Pancreas (tissue), 10 donors: ENCODE measurements at regions not wholly inside any gene's neighbourhood (a gene's known extent, or its start where the extent isn't known, plus 50 kb on each side); places are given as distances from the start of the nearest gene placed in this dataset.

Experiments
- ATAC-seq, 4 donors: fragments of 200-7000 bp; cut with Tn5 transposase; one replicate each; pipeline versions ENCODE4 v1.8.0 to v1.9.1; 2020; ENCODE audit warnings: mild to moderate bottlenecking in 4 of 4, moderate library complexity in 4 of 4
- DNase-seq, 6 donors: peaks; one replicate each; pipeline ENCODE4 v3.0.0-alpha.2; 2020
- FAIRE-seq: peaks from 2 replicates; lab custom pipeline; 2012; peaks lifted over from hg19 to GRCh38; lab: Jason Lieb, UNC
- H3K27ac ChIP-seq, 4 donors: fragments of 200-600 bp; sonication (generic); 1 replicate in 3 of 4; 2 replicates in 1 of 4; pipeline versions ENCODE4 v1.5.0 to v1.8.0; 2020
- H3K27me3 ChIP-seq, 4 donors: fragments of 200-600 bp; one replicate each; pipeline ENCODE4 v1.8.0; 2021
- H3K36me3 ChIP-seq, 3 donors: fragments of 200-600 bp; sonication (generic) in 1 of 3; one replicate each; pipeline versions ENCODE4 v1.5.0 to v1.8.0; 2020 to 2021
- H3K4me1 ChIP-seq, 3 donors: fragments of 200-600 bp; one replicate each; pipeline ENCODE4 v1.8.0; 2021
- H3K4me3 ChIP-seq, 4 donors: fragments of 200-600 bp; sonication (generic) in 2 of 4; one replicate each; pipeline versions ENCODE4 v1.5.0 to v1.8.0; 2020 to 2021
- H3K9me3 ChIP-seq, 4 donors: fragments of 200-600 bp; one replicate each; pipeline ENCODE4 v1.8.0; 2021
- WGBS, 2 donors: extraction: QIAGEN DNeasy Blood & Tissue Kit; methylation state at CpG; one replicate each; pipeline ENCODE4 v1.1.7; 2013; 5-methylcytosine and 5-hydroxymethylcytosine counted together
- intact Hi-C, 3 donors: fragments of 100-400 bp; cut with DNase I; formaldehyde crosslinking; loops; one replicate each; pipeline versions ENCODE4 v1.11.1 to v1.14.2; 2022
- TF ChIP-seq, protein P1 (sequence below), 4 donors: fragments of 200-600 bp; sonication (generic) in 3 of 4; IDR thresholded peaks; one replicate each; pipeline versions ENCODE4 v1.5.0 to v1.8.0; 2021; ENCODE audit warnings: antibody characterized with exemption in 4 of 4
- donor health status: healthy with polysubstance abuse.
- donor health status: DM: no; HTN: no; CAD: no; lungs with moderate emphysema.
- donor health status: DM: no; HTN: no; CAD: no.
- donor health status: control.
- donor health status: control.
- donor health status: Bipolar disorder and iron deficiency.
- donor health status: DM: yes; HTN: yes; CAD: no.
- donor health status: DM: no; HTN: no; CAD: no.
- donor health status: DM: no; HTN: no; CAD: no.
- donor health status: DM: yes; HTN: yes; CAD: no.

DNA sequence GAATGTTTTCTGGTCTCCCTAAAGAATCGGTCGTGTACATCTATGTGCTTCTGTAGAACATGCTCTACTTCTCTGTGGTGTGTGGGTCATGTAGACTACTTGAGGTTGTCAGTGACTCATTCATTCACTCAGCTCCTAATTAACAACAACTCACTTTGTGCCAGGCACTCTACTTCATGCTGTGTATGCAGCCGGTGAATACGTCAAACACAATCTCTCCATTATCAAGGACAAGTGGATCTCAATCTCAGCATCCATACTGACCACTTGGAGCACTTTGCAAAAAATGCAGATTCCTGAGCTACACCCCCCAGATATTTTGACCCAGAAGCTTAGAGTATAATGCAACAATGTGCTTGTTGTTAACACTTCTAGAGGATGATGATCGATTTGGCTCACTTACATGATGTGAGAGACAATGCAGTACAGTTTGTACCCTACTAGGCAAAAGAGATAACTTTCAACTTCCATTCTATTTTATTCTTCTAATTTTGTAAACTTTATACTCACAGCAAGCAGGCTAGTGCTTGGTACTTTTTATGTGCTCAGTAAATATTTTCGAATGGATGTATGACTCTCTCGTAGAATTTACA lies 508.6 kb upstream of the ADAMTS5 start:
- 73 to 88% methylated on average over 7 of the region's 7 CpGs for WGBS, 2 donors
- Histone ChIP-seq H3K4me1 (peaks cover 0 to 3% (median 0%) of the 10 kb centered on the region in 3 donors), H3K36me3 (no peaks in the 10 kb centered on the region), H3K27me3 (no peaks in the 10 kb centered on the region), H3K27ac (no peak overlapping the region), H3K4me3 (no peak overlapping the region), H3K9me3 (no peaks in the 10 kb centered on the region)
- intact Hi-C loops = no loop called here
- ATAC-seq = no peak
- DNase-seq = no peak
- FAIRE-seq = no peak
- TF ChIP-seq, protein P1, sequence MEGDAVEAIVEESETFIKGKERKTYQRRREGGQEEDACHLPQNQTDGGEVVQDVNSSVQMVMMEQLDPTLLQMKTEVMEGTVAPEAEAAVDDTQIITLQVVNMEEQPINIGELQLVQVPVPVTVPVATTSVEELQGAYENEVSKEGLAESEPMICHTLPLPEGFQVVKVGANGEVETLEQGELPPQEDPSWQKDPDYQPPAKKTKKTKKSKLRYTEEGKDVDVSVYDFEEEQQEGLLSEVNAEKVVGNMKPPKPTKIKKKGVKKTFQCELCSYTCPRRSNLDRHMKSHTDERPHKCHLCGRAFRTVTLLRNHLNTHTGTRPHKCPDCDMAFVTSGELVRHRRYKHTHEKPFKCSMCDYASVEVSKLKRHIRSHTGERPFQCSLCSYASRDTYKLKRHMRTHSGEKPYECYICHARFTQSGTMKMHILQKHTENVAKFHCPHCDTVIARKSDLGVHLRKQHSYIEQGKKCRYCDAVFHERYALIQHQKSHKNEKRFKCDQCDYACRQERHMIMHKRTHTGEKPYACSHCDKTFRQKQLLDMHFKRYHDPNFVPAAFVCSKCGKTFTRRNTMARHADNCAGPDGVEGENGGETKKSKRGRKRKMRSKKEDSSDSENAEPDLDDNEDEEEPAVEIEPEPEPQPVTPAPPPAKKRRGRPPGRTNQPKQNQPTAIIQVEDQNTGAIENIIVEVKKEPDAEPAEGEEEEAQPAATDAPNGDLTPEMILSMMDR (IDR thresholded peaks at IDR 0.05) = no peak

DNA sequence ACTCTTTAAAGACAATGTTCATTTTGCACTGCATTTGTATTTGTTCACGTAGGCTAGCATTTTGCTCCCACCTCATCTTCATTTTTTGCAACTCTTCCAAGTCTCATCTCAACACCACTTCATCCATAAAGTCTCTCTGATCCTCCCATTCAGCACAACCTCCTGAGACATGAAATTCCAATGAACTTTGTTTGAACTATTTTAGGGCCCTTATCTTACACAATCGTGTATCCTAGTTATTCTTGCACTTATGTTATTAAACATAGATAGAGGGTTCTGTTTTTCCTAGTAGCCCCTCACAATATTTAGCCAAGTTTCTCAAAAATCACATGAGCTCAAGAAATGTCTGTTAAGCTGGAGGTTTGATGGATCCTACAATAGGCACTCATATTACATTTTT lies 500.5 kb upstream of the ADAMTS5 start:
- Histone ChIP-seq H3K27me3 (no peaks in the 10 kb centered on the region), H3K36me3 (no peaks in the 10 kb centered on the region), H3K27ac (no peak overlapping the region), H3K4me3 (no peak overlapping the region), H3K4me1 (no peaks in the 10 kb centered on the region), H3K9me3 (no peaks in the 10 kb centered on the region)
- DNase-seq (no peak), ATAC-seq (no peak), FAIRE-seq (no peak)
- TF ChIP-seq, protein P1 (IDR thresholded peaks at IDR 0.05) = no peak
- WGBS, 2 donors = 52 to 56% methylated on average over 2 of the region's 2 CpGs
- intact Hi-C loops = no loop called here

DNA sequence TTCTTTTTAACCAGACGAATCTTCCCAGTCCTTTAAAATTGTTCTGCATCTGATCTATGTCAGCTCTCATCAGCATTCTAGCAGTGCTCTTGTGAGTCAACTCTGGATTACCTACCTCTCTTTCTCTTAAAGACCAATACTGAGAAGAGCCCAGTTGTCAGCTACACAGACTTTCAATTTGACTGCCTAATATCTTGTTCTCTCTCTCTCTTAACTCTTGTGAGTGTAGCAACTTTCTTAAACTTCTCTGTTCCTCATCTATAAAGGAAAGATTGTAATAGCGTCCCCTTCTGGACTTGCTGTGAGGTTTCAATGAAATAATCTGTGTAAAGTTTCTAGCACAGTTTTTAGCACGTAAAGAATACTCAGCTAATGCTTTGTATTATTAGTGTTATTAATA lies 499.3 kb upstream of the ADAMTS5 start:
- no peaks in the 10 kb centered on the region for H3K36me3 ChIP-seq
- TF ChIP-seq, protein P1 (IDR thresholded peaks at IDR 0.05) = no peak
- WGBS, 2 donors = 65 to 75% methylated on average over 3 of the region's 3 CpGs
- no peaks in the 10 kb centered on the region for H3K4me1 ChIP-seq
- intact Hi-C loops = no loop called here
- ATAC-seq = no peak
- no peak overlapping the region for H3K27ac ChIP-seq
- H3K9me3 ChIP-seq = no peaks in the 10 kb centered on the region
- FAIRE-seq = no peak
- H3K27me3 ChIP-seq = no peaks in the 10 kb centered on the region
- H3K4me3 ChIP-seq = no peak overlapping the region
- no peak for DNase-seq

DNA sequence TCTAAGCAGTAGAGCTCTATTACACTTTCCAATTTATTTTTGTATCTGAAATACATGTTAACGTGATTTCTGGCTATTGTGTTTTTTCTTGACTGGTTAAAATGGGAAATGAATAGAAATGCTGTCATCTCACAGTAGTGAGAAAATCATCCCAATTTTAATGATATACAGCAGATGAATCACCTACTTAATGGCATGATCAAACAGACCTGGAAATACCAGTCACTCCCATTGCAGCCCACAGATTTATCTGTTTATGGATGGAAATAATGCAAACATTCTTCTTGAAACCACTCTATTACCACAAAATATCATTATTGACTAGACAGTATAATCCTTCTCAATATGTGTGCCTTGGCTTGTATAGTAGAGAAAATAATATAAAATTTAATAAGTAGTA lies 497.8 kb upstream of the ADAMTS5 start:
- intact Hi-C loops = no loop called here
- no peak for ATAC-seq
- Histone ChIP-seq H3K9me3 (no peaks in the 10 kb centered on the region), H3K4me3 (no peak overlapping the region), H3K27me3 (no peaks in the 10 kb centered on the region), H3K27ac (no peak overlapping the region), H3K36me3 (no peaks in the 10 kb centered on the region), H3K4me1 (no peaks in the 10 kb centered on the region)
- no peak for FAIRE-seq
- TF ChIP-seq, protein P1 (IDR thresholded peaks at IDR 0.05) = no peak
- 80 to 90% methylated on average over 1 of the region's 1 CpG for WGBS, 2 donors
- DNase-seq = no peak

DNA sequence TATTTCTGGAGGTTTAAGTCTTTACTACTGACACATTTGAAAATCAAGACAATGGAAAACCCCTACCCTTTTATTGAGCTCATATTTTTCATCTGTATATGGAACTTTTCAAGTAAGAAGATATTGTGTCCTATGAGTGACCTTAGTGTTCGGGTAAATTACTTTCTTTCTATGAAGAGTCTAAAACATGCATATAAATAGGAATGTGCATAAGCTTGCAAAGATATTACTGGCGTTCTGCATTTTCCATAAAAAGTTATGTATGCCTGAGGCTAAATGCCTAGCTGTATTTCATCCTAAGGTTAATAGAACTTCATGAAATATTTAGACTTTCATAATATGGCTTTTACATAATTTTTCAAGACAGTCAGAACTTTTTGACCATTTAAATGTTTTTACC lies 495.8 kb upstream of the ADAMTS5 start:
- Histone ChIP-seq H3K27ac (no peak overlapping the region), H3K9me3 (no peaks in the 10 kb centered on the region), H3K36me3 (no peaks in the 10 kb centered on the region), H3K27me3 (no peaks in the 10 kb centered on the region), H3K4me3 (no peak overlapping the region), H3K4me1 (no peaks in the 10 kb centered on the region)
- no peak for ATAC-seq
- WGBS, 2 donors = 68 to 86% methylated on average over 2 of the region's 2 CpGs
- TF ChIP-seq, protein P1 (IDR thresholded peaks at IDR 0.05) = no peak
- intact Hi-C loops = no loop called here
- no peak for DNase-seq
- no peak for FAIRE-seq
